CD4-positive, alpha-beta T cell treated with Interleukin-4 for 1 hour (primary cell): ENCODE measurements at regions not wholly inside any gene's neighbourhood (a gene's known extent, or its start where the extent isn't known, plus 50 kb on each side); places are given as distances from the start of the nearest gene placed in this dataset.
A peak's percentile ranks its signal among the peaks of the same experiment; 100 is the strongest.
"Not testable (repeated sequence)": the region's sequence is repeated elsewhere in the genome, so short reads cannot be mapped to it uniquely, and the experiment has no call there.

Experiments used
- DNase-seq, 2 donors: peaks; one replicate each; pipeline ENCODE4 v3.0.0-alpha.2; 2020 to 2022

DNA sequence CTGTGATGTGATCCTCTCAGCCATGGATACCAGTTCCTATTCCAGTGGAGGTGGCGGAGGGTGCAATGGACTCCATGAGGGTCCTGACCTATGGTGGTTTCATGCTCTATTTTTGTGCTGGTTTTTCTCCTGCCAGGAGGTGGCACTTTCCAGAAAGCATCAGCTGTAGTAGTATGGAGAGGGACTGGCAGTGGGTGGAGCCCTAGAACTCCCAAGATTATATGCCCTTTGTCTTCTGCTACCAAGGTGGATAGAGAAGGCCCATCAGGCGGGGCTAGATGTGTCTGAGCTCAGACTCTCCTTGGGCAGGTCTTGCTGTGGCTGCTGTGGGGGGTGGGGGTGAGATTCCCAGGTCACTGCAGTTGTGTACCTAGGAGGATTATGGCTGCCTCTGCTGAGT is 104.5 kb upstream of the S1PR3 start:
- DNase-seq: not testable (repeated sequence)

DNA sequence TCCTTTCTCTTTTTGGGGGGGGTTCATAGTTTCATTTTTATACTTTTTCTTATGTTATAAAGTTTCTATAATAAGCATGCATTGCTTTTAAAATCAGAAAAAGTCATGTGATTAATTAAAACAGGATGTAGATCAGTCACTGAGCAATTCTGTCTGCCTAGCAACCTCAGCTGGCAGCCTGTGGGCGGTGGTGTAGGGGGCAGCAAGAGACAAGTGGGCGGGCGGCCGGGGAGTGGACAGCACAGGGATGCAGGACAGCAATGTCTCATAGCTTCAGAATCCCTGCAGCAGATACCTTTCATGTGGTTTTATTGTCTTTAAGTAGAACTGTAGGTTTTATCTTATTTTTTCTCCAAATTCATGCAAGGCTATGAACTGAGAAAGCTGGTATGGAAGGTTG is 101.9 kb upstream of the S1PR3 start:
- DNase-seq: no peak

DNA sequence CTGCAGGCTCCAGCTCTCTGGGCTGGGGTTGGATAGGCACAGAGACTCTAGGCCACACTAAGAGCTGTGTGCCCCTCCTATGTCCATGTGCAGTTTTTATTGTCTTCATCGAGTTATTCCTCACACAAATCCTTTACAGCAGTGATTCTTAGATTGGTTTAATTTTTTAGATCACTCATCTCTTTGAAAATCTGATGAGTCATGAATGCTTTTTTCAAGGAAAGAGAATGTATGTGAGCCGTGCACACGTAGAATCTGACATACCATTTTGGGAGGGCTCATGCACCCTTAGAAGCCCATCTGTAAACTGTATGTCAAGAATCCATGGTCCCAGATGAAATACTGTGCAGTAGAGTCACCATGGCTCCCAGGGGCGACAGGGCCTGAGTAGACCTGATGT is 100.7 kb upstream of the S1PR3 start:
- no peak for DNase-seq

DNA sequence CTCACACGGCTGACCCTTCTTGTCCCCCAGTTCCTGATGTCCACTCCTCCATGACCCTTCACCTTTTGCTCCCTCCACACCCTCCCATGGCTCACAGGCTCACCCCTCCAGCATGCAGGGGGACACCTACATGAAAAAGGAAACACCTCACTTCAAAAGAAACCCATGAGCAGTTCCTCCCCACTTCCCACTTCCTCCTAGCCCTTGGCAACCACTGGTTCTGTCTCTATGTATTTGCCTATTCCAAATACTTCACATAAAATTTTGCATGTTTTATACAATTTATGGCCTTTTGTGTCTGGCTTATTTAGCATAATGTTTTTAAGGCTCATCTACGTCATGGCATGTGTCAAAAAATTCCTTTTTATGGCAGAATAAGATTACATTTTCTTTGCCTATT is 100.2 kb upstream of the S1PR3 start:
- peak in 1 of 2 donors; percentile 21 for DNase-seq

DNA sequence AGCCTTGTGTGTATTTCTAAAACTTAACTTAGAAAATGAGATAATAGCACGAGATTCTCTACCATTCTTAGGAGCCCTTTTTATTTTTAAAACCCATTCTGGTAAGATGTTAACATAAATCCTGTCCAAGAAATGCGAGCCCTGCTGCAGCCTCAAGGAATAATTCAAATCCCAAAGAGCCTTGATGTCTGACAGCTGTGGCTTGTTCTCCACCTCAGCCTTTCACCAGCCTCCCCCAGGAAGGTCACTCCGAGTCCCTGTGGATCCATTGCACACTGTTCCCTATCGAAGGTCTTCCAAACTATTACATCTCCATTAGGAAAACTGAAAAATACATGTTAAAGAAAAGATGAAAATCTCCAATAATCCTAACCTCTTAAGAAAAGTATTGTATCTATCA is 98.5 kb upstream of the S1PR3 start:
- DNase-seq: no peak

DNA sequence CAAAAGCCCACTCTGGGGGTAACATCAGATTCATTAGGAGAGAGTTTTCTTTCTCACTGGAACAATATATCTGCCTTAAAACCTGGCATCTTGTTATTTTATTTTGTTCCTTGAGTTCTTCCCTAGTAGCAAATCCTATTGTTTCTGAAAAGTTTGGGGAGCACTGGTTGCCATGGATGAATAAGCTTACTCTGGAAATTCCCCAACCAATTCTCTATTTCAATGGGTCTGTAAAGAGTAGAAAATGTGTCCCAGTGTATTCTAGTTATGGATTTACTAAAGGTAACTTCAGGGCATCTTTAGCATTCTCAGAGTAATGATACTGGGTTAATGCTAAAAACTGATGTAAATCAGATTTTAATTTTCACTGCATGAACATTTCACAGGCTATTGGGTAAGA is 94.2 kb upstream of the S1PR3 start:
- DNase-seq: no peak

DNA sequence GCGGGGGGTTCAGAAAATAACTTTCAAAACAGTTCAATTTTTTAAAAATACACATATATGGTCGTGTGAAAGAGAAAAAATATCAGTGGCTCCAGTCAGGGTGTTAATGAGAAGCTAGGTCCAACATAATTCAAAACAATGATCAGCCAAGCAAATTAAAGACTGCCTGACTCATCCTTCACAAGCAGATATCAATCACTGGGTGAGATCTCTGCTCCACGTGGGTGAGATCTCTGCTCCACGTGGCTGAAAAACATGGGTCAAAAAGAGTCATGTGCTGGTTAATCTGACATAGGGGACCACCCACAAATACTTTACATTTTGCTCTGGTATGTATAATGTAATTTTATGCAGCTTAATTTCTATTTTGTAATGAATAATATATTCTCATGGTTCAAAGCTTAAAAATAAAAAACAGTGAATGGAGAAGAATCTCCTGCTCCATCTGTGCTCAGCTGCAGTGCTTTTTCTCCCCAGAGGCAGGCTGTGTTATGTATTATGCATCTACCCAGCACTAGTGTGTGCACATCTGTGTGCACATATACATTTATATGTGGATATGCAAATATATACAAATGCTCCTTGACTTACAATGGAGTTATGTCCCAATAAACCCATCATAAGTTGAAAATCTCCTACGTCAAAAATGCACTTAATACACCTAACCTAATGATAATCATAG is 93.1 kb upstream of the S1PR3 start:
- DNase-seq: no peak

DNA sequence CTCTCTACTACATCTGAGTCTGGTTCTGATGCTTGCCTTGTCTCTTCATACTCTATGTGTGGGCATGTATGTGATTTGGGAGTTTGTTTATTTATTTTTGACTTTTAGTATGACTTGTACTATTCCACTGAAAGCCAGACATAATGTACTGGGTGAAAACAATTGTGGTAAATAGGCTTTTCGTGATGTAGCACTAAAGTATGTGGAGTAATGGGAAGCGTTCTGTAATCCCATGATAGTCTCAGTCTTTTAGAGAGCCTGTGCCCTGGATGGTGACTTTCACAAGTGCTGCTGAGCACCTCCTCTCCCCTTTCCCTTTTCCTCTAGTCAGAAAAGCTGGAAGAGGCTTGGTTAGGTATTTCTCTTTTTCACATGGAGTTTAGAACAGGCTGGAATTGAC is 85.8 kb upstream of the S1PR3 start:
- no peak for DNase-seq

DNA sequence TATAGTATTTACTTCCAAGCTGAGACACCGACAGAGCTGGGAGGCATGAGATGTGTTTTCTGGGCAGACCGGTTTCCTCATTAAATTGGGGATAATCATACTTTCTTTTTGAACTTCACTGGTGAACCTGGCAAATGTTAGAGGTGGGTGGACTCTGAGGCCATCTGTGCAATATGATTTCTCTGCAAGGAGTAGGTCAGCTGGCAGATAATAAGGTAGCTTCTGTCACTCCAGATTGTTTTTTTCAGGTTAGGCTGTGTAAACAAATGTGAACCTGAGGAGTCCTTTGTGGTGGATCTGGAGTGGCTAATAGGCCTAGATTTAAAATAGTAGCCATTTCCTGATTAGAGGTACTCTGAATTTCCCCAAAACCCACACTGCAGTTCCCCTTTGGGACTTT is 75.4 kb upstream of the S1PR3 start:
- DNase-seq: no peak

DNA sequence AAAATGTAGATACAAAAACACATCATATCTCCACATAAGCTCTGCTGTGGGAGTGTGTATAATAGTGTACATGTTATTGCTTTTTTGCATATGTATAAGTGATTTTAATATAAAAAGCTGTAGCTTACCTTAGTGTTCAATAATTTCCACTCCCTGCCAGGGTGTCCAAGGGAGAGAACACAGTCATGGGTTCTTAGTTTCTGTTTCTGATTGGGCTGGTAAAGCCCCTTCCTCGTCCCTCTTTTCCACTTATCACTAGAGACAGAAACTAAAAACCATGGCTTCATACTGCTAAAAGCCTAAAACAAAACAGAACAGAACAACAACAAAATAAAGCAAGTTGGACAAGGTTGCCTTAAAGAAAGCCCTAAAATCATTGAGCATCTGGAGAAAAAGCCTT is 74.4 kb upstream of the S1PR3 start:
- DNase-seq: no peak

DNA sequence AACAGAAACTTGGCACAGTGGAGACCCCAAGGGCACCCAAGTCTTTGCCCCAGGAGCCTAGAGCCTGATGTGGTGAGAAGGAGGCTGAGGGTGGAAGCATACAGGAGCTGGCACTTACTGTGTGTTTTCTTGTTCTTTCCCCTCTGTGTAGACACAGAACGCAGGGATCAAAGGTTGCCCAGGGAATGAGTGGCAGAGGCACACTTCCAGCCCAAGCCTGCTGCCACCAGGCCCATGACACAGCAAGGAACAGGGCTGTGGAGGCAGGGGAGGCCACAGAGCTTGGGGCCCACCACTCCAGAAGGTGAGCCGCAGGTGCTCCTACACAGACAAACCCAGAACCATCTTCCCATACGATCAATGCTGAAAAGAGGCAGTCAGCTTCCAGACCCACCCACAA is 73.9 kb upstream of the S1PR3 start:
- no peak for DNase-seq

DNA sequence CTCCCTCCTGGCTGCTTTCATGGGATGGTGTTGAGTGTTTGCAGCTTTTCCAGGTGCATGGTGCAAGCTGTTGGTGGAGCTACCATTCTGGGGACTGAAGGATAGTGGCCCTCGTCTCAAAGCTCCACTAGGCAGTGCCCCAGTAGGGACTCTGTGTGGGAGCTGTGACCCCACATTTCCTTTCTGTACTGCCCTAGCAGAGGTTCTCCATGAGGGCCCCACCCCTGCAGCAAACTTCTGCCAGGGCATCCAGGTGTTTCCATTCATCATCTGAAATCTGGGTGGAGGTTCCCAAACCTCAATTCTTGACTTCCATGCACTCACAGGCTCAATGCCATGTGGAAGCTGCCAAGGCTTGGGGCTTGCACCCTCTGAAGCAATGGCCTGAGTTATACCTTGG is 72.7 kb upstream of the S1PR3 start:
- not testable (repeated sequence) for DNase-seq

DNA sequence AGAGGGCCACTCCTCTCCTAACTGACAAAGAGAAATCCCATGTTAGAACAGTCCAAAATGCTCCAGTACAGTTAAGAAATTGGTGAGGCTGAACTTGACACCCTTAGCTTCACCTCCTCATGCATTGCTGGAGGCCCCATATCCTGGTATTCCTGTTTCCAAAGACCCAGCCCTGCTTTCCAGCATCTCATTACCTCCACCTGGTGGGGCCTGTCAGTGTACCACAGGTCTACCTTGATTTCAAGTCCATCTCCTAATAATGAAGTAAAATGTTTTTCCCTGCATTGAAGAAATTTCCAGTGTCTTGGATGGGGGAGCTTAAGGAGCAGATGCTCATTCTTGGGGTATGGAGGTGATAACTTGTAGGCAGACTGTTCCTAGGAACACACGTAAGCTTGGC is 70.6 kb upstream of the S1PR3 start:
- no peak for DNase-seq

DNA sequence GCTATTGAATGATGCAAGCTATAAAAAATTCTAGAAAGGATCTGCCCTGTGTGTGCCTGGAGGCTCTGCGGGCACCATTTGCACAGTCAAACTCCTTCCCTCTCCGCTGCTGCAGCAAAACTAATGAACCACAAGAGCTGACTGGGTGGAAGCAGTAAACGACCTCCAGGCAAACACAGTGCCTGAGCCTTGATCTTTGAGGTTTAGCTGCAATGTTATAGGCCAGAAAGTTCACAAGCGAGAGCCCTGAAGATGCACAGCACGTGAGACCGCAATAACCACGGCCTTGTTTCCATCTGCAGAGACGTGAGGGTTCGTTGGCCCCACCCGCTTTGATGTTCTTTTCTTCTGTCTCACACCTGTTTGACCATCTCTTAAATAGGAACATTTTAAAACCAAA is 69.2 kb upstream of the S1PR3 start:
- peak; percentile 52 to 63 for DNase-seq

DNA sequence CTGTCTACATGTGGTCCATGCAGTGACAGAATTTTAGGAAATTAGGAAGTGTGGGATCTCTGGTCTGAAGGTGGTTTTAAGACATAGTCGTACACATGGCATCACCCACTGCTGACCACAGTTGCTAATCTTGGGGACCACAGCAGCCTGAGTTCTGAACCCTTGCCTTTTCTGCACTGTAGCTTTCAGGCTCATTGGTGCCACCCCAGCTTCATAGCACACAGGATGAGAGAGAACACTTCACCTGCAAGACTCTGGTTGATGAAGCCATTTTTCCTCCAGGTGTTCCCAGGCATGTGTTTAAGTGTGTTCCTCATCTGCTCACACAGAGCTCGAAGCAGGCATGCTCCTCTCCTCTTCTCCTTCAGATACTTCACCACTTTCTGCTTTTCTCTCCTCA is 68.2 kb upstream of the S1PR3 start:
- no peak for DNase-seq

DNA sequence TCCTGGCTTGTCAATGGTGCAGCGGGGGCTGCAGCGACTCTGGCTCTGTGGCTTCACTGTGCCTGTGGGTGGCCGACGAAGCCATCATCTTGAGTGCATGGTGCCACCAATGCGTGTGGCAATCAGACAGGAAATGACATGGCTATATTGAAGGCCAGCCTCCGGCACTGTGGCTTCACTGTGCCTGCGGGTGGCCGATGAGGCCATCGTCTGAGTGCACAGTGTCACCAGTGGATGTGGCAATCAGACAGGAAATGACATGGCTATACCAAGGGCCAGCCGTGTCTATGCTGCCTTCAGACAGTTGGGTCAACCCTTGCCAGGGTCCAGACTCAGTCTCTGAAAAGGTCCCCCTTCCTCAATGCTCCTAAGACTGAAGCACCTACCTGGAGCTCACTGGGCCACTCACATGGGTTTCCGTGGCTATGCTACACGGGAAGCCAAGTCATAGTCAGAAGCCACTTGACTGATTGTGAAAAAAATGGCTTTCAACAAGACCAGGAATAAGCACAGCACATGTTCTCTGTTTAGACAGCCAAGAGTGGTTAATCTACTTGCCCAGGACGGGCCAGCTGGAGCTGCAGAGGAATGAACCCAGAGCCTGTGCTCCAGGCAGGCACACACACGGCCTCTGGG is 67.5 kb upstream of the S1PR3 start:
- DNase-seq: peak; percentile 25 to 82

DNA sequence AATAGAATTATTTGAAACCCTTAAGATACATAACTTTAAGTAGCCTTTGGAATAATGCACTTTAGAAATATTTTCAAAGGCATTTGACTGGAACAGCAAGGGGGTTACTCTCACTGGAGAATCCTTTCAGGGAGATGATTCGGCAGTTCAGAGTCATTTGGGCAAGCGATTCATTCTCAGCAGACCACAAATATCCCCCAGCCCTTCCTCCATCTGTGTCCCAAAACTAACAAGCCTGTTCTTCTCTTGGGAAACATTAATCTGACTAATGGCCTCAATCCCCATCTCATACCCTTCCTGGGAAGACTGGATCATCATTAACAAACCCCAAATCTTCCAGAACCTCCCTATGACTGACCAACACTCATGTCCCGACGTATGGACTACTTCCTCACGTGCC is 65.8 kb upstream of the S1PR3 start:
- no peak for DNase-seq

DNA sequence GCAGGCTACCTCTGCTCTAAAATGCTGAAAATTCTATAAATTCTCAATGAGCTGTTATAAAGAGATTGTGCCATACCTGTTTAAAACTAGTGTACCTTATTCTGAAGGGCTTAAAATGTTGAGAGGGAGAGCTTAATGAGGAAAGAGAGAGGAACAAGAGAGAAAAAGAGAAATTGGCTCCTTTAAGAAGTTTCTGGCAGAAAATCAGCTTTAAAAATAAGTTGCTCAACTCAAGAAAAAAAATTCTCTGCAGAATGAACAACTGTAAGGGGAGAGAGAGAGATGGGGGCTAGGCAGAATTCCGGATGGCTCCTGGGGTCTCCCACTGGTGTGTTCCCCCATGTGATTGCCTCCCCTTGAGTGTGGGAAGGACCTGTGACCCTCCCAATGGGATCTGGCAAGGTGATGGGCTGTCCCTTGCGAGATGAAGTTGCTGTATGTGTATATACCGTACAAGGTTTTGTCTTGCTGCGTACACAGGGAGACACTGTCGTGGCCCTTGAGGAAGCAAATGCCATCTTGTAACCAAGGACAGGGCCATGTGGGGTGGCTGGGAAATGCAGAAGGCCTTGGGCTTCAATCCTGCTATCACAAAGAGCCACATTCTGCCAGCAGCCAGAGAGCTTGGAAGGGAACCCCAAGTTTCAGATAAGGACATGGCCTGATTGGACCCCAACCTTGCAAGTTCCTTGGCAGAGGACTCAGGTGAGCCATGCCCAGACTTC is 64.3 kb upstream of the S1PR3 start:
- DNase-seq: no peak

DNA sequence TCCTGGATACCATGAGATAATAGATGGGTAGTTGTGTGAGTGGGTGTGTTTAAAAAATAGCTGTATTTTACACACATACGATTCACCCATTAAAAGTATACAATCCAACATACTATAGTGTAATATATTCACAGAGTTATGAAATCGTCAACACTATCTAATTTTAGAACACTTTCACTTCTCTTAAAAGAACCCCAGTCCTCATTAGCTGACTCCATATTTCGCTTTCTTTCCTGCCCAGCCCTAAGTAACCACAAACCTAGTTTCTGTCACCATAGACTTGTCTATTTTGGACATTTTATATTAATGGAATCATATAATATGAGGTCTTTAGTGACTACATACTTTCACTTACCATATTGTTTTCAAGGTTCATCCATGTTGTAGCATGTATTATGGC is 63.8 kb upstream of the S1PR3 start:
- peak in 1 of 2 donors; percentile 15 for DNase-seq

DNA sequence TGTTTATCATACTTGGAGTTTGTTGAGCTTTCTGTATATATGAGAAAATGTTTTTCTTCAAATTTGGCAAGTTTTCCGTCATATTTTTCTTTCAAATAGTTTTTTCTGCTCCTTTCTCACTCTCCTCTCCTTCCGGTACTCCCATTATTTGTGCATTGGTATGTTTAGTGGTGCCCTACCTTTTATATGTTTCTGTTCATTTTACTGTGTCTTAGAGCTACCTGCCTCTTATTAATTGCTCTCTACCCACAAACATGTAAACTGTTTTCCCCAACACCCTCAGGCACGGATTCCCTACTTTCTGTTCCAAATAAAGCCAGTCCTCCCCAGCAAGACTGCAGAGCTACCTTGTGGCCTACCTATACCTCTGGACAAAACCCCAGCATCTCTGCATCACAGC is 60.6 kb upstream of the S1PR3 start:
- DNase-seq: no peak

DNA sequence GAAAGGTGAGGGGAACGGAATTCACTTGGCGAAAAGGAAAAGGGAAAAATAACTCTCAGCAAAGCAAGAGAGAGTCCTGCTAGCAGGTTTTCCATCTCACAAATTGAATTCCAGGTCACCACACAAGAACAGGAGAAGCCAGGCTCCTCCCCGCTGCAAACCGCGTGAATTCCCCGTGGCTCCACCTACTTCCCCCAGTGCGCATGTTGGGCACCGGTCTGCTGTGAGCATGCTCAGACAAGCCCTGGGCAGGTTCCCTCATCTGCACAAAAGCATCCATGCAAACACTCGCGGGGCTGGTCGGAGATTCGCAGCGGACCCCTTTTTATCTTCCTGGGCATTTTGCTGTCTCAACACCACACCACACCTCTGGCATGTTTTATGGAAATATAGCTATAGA is 58.5 kb upstream of the S1PR3 start:
- DNase-seq: no peak

DNA sequence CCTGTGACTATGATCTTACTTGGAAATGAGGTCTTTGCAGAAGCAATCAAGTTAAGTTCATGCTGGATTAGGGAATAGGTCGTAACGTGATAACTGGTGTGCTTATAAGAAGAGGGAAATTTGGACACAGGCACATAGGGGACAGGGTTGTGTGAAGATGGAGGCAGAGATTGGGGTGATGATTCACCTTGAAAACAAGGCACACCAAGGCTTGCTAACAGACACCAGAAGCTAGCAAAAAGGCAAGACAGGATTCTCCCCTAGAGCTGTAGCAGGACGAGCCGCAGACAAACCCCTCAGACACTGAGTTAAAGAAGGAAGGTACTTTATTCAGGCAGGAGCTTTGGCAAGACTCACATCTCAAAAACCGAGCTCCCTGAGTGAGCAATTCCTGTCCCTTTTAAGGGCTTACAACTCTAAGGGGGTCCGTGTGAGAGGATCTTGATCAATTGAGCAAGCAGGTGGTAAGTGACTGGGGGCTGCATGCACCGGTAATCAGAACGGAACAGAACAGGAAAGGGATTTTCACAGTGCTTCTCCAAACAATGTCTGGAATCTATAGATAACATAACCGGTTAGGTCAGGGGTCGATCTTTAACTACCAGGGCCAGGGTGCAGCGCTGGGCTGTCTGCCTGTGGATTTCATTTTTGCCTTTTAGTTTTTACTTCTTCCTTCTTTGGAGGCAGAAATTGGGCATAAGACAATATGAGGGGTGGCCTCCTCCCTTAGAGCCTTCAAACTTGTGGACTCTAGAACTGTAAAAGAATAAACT is 57.5 kb upstream of the S1PR3 start:
- DNase-seq: no peak

DNA sequence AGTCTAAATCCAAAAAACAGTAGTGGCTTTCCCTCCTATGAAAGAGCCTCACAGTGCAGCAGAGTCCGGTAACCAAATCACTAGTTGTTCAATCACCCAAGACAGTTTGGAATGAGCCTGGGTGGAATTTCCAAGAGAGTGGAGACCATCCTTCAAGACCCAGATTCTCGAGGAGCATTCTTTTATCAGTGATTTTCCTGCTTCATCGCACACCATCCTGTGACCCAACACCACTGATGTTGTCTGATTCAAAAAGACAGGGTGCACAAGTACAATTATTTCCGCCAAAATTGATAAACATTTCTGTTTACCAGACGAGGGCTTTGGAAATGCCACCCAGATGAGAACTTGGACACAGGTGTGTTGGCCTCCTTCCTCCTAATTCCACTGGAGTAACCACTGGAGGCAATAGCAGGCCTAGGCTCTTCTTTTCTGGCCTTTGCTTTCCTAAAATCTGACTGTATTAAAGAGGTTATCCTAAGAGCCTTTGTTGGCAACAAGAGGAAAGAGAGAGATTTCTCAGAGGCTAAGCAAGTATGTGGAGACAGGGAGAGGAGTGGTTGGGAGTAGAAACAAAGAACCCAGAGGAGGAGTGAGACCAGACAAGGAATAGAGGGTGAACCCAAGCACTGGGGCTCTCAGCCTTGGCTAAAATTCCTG is 56.3 kb upstream of the S1PR3 start:
- DNase-seq: no peak
